Stimulated activated naive CD8-positive, alpha-beta T cell treated with anti-CD3 and anti-CD28 coated beads, Interleukin-15, Interleukin-2, amounts not matched to agents 100 ng/mL and 50 ng/mL, for 24 hours (primary cell): ENCODE measurements at regions not wholly inside any gene's neighbourhood (a gene's known extent, or its start where the extent isn't known, plus 50 kb on each side); places are given as distances from the start of the nearest gene placed in this dataset.
A peak's percentile ranks its signal among the peaks of the same experiment; 100 is the strongest.

Source experiments
- H3K27ac Mint-ChIP-seq: one replicate; pipeline ENCODE4 v1.8.0; 2021; ENCODE audit warnings: mild to moderate bottlenecking, mixed read lengths
- H3K27me3 Mint-ChIP-seq: one replicate; pipeline ENCODE4 v1.8.0; 2021; ENCODE audit warnings: mixed read lengths
- H3K36me3 Mint-ChIP-seq: one replicate; pipeline ENCODE4 v1.8.0; 2021; ENCODE audit warnings: low read depth, mixed read lengths
- H3K4me1 Mint-ChIP-seq: one replicate; pipeline ENCODE4 v1.8.0; 2021; ENCODE audit warnings: low read depth, mixed read lengths
- H3K4me3 Mint-ChIP-seq: one replicate; pipeline ENCODE4 v1.8.0; 2021; ENCODE audit warnings: mild to moderate bottlenecking, mixed read lengths
- H3K9me3 Mint-ChIP-seq: one replicate; pipeline ENCODE4 v1.8.0; 2021; ENCODE audit warnings: mixed read lengths

GRCh38 chr10:4033341-4033896 is 248.4 kb upstream of the KLF6 start:
- Mint-ChIP-seq H3K36me3 (no peaks in the 10 kb centered on the region), H3K4me1 (peaks cover 37% of the 10 kb centered on the region), H3K4me3 (peak overlapping the region; percentile 47), H3K27ac (peak overlapping the region; percentile 85), H3K9me3 (no peaks in the 10 kb centered on the region), H3K27me3 (no peaks in the 10 kb centered on the region)

- no peak overlapping the region for H3K27ac Mint-ChIP-seq
- H3K27me3 Mint-ChIP-seq: no peaks in the 10 kb centered on the region
- no peaks in the 10 kb centered on the region for H3K36me3 Mint-ChIP-seq
- no peak overlapping the region for H3K4me3 Mint-ChIP-seq
- no peaks in the 10 kb centered on the region for H3K9me3 Mint-ChIP-seq
- H3K4me1 Mint-ChIP-seq: peaks cover 26% of the 10 kb centered on the region
Measured at GRCh38 chr10:4029866-4030265, 244.9 kb upstream of the KLF6 start.

DNA sequence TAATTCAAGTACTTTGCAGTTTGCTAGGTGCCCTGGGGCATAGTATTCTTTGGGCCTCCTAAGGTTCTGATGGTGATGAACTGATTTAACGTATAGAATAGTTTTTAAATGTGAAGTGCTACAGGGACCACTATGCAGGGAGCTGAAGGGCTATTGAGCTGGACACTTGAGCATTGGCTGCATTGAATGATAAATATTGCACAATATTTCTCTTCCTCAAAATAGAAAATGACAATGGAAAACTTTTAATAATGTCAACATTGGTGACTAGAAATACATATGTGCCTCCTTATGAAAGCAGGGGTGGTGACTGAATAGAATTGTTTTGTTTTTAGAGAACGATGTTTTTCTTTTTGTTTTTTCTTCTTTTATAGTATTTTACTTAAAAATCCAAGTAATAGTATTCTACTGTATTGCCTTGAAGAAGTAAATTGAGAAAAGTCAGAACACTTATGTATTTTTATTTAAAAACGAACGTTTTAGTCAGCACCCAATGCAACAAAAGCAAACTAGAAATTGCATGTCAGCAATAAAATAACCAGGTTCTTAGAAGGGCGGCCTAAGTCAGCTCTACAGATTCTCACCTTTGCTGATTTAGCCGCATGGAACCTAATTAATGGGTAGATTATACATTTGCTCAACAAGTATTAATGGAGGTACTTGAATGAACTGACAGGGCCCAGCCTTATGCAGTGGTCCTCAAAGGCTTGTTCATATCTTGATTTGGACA is 244.0 kb upstream of the KLF6 start:
- H3K27ac Mint-ChIP-seq: no peak overlapping the region
- no peaks in the 10 kb centered on the region for H3K36me3 Mint-ChIP-seq
- peaks cover 18% of the 10 kb centered on the region for H3K4me1 Mint-ChIP-seq
- no peaks in the 10 kb centered on the region for H3K9me3 Mint-ChIP-seq
- H3K27me3 Mint-ChIP-seq: no peaks in the 10 kb centered on the region
- no peak overlapping the region for H3K4me3 Mint-ChIP-seq

DNA sequence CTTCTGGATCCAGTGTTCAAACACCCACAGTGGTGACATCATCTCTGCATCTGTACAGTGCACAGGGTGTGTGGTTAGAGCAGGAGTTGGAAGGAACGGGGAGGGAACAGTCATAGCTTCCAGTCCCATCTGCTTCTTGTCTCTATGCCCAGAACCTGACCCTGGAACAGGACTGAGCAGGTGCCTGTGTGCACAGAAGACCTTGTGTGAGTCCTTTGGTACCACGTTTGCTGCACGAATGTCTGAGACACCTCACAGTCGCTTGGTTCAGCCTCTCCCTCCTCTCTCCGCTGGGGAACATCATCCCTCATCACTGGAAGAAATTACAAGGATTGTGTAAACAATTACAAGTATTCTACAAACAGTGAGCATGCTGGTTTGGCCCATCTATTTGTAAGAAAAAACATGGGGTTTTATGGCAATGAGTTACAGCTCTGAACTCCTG is 243.0 kb upstream of the KLF6 start:
- peaks cover 8% of the 10 kb centered on the region for H3K4me1 Mint-ChIP-seq
- H3K27me3 Mint-ChIP-seq: no peaks in the 10 kb centered on the region
- no peak overlapping the region for H3K4me3 Mint-ChIP-seq
- no peak overlapping the region for H3K27ac Mint-ChIP-seq
- H3K9me3 Mint-ChIP-seq: no peaks in the 10 kb centered on the region
- H3K36me3 Mint-ChIP-seq: no peaks in the 10 kb centered on the region

DNA sequence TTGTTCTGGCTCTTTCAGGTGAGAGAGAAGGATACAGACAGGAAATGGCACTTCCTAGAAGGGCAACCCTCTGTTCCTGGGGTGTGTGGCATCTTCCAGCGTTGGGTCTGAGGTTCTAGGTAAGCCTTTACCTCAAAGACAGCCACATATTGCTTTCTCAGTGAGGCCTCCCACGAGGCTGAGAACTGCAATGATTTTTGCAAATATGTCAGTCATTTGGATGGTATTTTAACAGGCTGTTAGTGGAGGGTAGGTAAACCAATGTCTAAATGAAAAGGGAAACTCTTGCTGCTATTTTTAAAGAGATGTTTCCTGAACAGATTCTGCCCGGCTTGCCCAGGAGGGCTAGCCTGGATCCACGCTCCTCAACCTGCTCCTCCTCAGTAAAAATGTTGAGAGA is 240.3 kb upstream of the KLF6 start:
- H3K4me3 Mint-ChIP-seq: no peak overlapping the region
- H3K4me1 Mint-ChIP-seq: peaks cover 5% of the 10 kb centered on the region
- H3K36me3 Mint-ChIP-seq: no peaks in the 10 kb centered on the region
- no peaks in the 10 kb centered on the region for H3K27me3 Mint-ChIP-seq
- H3K9me3 Mint-ChIP-seq: no peaks in the 10 kb centered on the region
- no peak overlapping the region for H3K27ac Mint-ChIP-seq

GRCh38 chr10:4024516-4025245 is 239.7 kb upstream of the KLF6 start:
- Mint-ChIP-seq H3K27ac (no peak overlapping the region), H3K36me3 (no peaks in the 10 kb centered on the region), H3K9me3 (no peaks in the 10 kb centered on the region)

GRCh38 chr10:4024027-4024426 is 239.0 kb upstream of the KLF6 start:
- no peaks in the 10 kb centered on the region for H3K9me3 Mint-ChIP-seq
- H3K4me3 Mint-ChIP-seq: no peak overlapping the region
- no peak overlapping the region for H3K27ac Mint-ChIP-seq
- H3K4me1 Mint-ChIP-seq: peaks cover 5% of the 10 kb centered on the region
- no peaks in the 10 kb centered on the region for H3K36me3 Mint-ChIP-seq
- H3K27me3 Mint-ChIP-seq: no peaks in the 10 kb centered on the region

More at GRCh38 chr10:4024516-4025245, 239.7 kb upstream of the KLF6 start:
- H3K4me1 Mint-ChIP-seq: peaks cover 5% of the 10 kb centered on the region
- no peak overlapping the region for H3K4me3 Mint-ChIP-seq
- H3K27me3 Mint-ChIP-seq: no peaks in the 10 kb centered on the region

GRCh38 chr10:4022473-4022872 is 237.5 kb upstream of the KLF6 start:
- Mint-ChIP-seq H3K27ac (no peak overlapping the region), H3K4me3 (no peak overlapping the region), H3K36me3 (no peaks in the 10 kb centered on the region), H3K4me1 (peaks cover 17% of the 10 kb centered on the region), H3K27me3 (no peaks in the 10 kb centered on the region), H3K9me3 (no peaks in the 10 kb centered on the region)

GRCh38 chr10:4020631-4021030 is 235.6 kb upstream of the KLF6 start:
- Mint-ChIP-seq H3K27ac (no peak overlapping the region), H3K4me3 (no peak overlapping the region), H3K36me3 (no peaks in the 10 kb centered on the region), H3K27me3 (no peaks in the 10 kb centered on the region), H3K9me3 (no peaks in the 10 kb centered on the region), H3K4me1 (peaks cover 18% of the 10 kb centered on the region)

- Mint-ChIP-seq H3K4me1 (peaks cover 28% of the 10 kb centered on the region), H3K27me3 (no peaks in the 10 kb centered on the region), H3K36me3 (no peaks in the 10 kb centered on the region), H3K4me3 (peak overlapping the region; percentile 35), H3K9me3 (no peaks in the 10 kb centered on the region), H3K27ac (peak overlapping the region; percentile 41)
Measured at GRCh38 chr10:4018054-4018511, 233.1 kb upstream of the KLF6 start.

- Mint-ChIP-seq H3K27me3 (no peaks in the 10 kb centered on the region), H3K4me1 (peaks cover 32% of the 10 kb centered on the region), H3K4me3 (no peak overlapping the region), H3K9me3 (no peaks in the 10 kb centered on the region), H3K36me3 (no peaks in the 10 kb centered on the region), H3K27ac (no peak overlapping the region)
Measured at GRCh38 chr10:4017336-4017735, 232.3 kb upstream of the KLF6 start.

GRCh38 chr10:4016214-4016740 is 231.3 kb upstream of the KLF6 start:
- Mint-ChIP-seq H3K4me3 (no peak overlapping the region), H3K4me1 (peaks cover 31% of the 10 kb centered on the region), H3K36me3 (no peaks in the 10 kb centered on the region), H3K27ac (no peak overlapping the region), H3K9me3 (no peaks in the 10 kb centered on the region), H3K27me3 (no peaks in the 10 kb centered on the region)

GRCh38 chr10:4013651-4014121 is 228.7 kb upstream of the KLF6 start:
- no peak overlapping the region for H3K4me3 Mint-ChIP-seq
- no peaks in the 10 kb centered on the region for H3K27me3 Mint-ChIP-seq
- peak overlapping the region; percentile 26 for H3K27ac Mint-ChIP-seq
- H3K9me3 Mint-ChIP-seq: no peaks in the 10 kb centered on the region
- H3K4me1 Mint-ChIP-seq: peaks cover 27% of the 10 kb centered on the region
- no peaks in the 10 kb centered on the region for H3K36me3 Mint-ChIP-seq

GRCh38 chr10:4012848-4013247 is 227.8 kb upstream of the KLF6 start:
- no peaks in the 10 kb centered on the region for H3K9me3 Mint-ChIP-seq

More at GRCh38 chr10:4012848-4013247, 227.8 kb upstream of the KLF6 start:
- Mint-ChIP-seq H3K27ac (no peak overlapping the region), H3K4me3 (no peak overlapping the region), H3K4me1 (peaks cover 19% of the 10 kb centered on the region), H3K36me3 (no peaks in the 10 kb centered on the region), H3K27me3 (no peaks in the 10 kb centered on the region)
